OCI-LY7 (cell line): ENCODE measurements at regions not wholly inside any gene's neighbourhood (a gene's known extent, or its start where the extent isn't known, plus 50 kb on each side); places are given as distances from the start of the nearest gene placed in this dataset.

Experiments used
- BruUV-seq: library from RNA; stranded (reverse); fragments of 400-500 nt; replicated peaks from 2 replicates; lab custom pipeline; 2021; lab: Mats Ljungman, UMichigan
- CTCF ChIA-PET: fragments of 300-600 bp; sonication (Branson Sonifier 250); formaldehyde crosslinking; loops from one replicate; lab custom pipeline; 2022; ENCODE audit warnings: antibody characterized with exemption; ENCODE audit not compliant: unreplicated experiment; lab: Charles Lee
- POLR2A ChIA-PET: fragments of 300-600 bp; sonication (Branson Sonifier 250); formaldehyde crosslinking; loops from one replicate; lab custom pipeline; 2022; ENCODE audit warnings: antibody characterized with exemption; lab: Charles Lee
- DNase-seq: peaks from one replicate; pipeline ENCODE4 v3.0.0-alpha.2; 2015; ENCODE audit warnings: low spot score
- H2AFZ ChIP-seq: fragments of 200-600 bp; sonication (generic), shearing (Covaris generic); 2 replicates; pipeline ENCODE4 v1.6.1; 2014; ENCODE audit warnings: mild to moderate bottlenecking, antibody characterized with exemption, low read length, moderate library complexity
- H3K27ac ChIP-seq: fragments of 200-600 bp; sonication (generic); 2 replicates; pipeline ENCODE4 v1.5.1; 2014; ENCODE audit warnings: mixed run types, low read depth, mild to moderate bottlenecking, moderate library complexity, low read length, inconsistent platforms; ENCODE audit not compliant: poor library complexity, severe bottlenecking
- H3K36me3 ChIP-seq: fragments of 200-600 bp; sonication (generic); 2 replicates; pipeline ENCODE4 v1.6.1; 2014; ENCODE audit warnings: mild to moderate bottlenecking, antibody characterized with exemption, low read length, moderate library complexity, mixed read lengths; ENCODE audit not compliant: insufficient read depth
- H3K4me1 ChIP-seq: fragments of 200-600 bp; sonication (generic); 2 replicates; pipeline ENCODE4 v1.5.1; 2014; ENCODE audit warnings: mild to moderate bottlenecking, low read length; ENCODE audit not compliant: insufficient read depth, poor library complexity, severe bottlenecking
- H3K4me2 ChIP-seq: fragments of 200-600 bp; sonication (generic); 2 replicates; pipeline ENCODE4 v1.6.1; 2014; ENCODE audit warnings: mild to moderate bottlenecking, low read length
- H3K4me3 ChIP-seq: fragments of 200-600 bp; sonication (generic); 2 replicates; pipeline ENCODE4 v1.5.1; 2014; ENCODE audit warnings: mild to moderate bottlenecking, low read depth, low read length; ENCODE audit not compliant: poor library complexity, severe bottlenecking
- H3K79me2 ChIP-seq: fragments of 200-600 bp; sonication (generic); 2 replicates; pipeline ENCODE4 v1.6.1; 2016; ENCODE audit warnings: low read depth, mild to moderate bottlenecking, low read length, moderate library complexity, mixed read lengths; ENCODE audit not compliant: insufficient read depth
- H3K9me2 ChIP-seq: fragments of 200-600 bp; sonication (generic); 2 replicates; pipeline ENCODE4 v1.6.1; 2016; ENCODE audit warnings: mild to moderate bottlenecking, low read length, mixed read lengths; ENCODE audit not compliant: insufficient read depth
- H3K9me3 ChIP-seq: fragments of 200-600 bp; sonication (generic); 2 replicates; pipeline ENCODE4 v1.6.1; 2014; ENCODE audit warnings: mild to moderate bottlenecking, mixed run types, low read length, mixed read lengths
- H4K20me1 ChIP-seq: fragments of 200-600 bp; sonication (generic); 2 replicates; pipeline ENCODE4 v1.6.1; 2014; ENCODE audit warnings: mild to moderate bottlenecking, antibody characterized with exemption, low read length, moderate library complexity, mixed read lengths; ENCODE audit not compliant: insufficient read depth
- EZH2phosphoT487 ChIP-seq: fragments of 200-600 bp; sonication (generic); IDR thresholded peaks from 2 replicates; pipeline ENCODE4 v1.6.1; 2018; ENCODE audit warnings: low read depth, borderline replicate concordance, mild to moderate bottlenecking, mixed run types, antibody characterized with exemption, low read length, moderate library complexity, mixed read lengths
- intact Hi-C: fragments of 100-400 bp; cut with micrococcal nuclease; formaldehyde crosslinking; loops from one replicate; pipeline ENCODE4 v1.10.0; 2022; ENCODE audit not compliant: unreplicated experiment
- TF ChIP-seq, protein P1 (sequence below): fragments of 200-600 bp; sonication (generic); conservative IDR thresholded peaks from 2 replicates; pipeline ENCODE4 v1.5.1; 2014; ENCODE audit warnings: mild to moderate bottlenecking, antibody characterized with exemption, low read length, moderate library complexity, mixed read lengths

DNA sequence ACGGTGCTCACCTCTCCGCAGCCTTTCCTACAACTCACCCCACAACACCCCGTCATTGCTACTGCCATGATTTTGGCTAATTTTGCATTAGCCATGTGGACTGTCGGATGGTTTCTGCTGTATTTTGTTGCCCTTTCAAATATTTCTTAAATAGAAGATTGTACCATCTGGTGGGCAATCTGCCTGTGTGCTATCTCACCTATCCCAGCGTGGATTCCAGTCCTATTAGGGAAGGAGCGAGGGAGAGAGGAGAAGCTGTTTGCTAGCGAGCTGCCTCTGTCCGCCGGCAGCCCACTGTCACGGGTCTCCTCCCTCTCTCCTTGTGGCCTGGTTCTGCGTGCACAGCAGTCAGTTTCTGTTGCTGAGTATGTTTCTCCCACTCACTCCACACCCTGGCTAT is 336.2 kb downstream of the TXNL1 start:
- intact Hi-C loops = no loop called here
- BruUV-seq = no TSS peak
- Histone ChIP-seq H3K9me3 (no peaks in the 10 kb centered on the region), H3K27ac (no peak overlapping the region), H3K4me2 (no peak overlapping the region), H3K4me3 (no peak overlapping the region), H3K79me2 (no peaks in the 10 kb centered on the region), H3K4me1 (no peaks in the 10 kb centered on the region), H2AFZ (no peak overlapping the region), H3K36me3 (no peaks in the 10 kb centered on the region), H3K9me2 (no peaks in the 10 kb centered on the region), H4K20me1 (no peaks in the 10 kb centered on the region)
- DNase-seq = no peak
- ChIA-PET CTCF (no interaction called here), POLR2A (interaction anchor here (0.6 kb wide), 1 partner anchor 25 kb away, joined by 3 read pairs; no protein-coding TSS in a partner anchor)
- no peak for TF ChIP-seq EZH2phosphoT487
- TF ChIP-seq, protein P1, sequence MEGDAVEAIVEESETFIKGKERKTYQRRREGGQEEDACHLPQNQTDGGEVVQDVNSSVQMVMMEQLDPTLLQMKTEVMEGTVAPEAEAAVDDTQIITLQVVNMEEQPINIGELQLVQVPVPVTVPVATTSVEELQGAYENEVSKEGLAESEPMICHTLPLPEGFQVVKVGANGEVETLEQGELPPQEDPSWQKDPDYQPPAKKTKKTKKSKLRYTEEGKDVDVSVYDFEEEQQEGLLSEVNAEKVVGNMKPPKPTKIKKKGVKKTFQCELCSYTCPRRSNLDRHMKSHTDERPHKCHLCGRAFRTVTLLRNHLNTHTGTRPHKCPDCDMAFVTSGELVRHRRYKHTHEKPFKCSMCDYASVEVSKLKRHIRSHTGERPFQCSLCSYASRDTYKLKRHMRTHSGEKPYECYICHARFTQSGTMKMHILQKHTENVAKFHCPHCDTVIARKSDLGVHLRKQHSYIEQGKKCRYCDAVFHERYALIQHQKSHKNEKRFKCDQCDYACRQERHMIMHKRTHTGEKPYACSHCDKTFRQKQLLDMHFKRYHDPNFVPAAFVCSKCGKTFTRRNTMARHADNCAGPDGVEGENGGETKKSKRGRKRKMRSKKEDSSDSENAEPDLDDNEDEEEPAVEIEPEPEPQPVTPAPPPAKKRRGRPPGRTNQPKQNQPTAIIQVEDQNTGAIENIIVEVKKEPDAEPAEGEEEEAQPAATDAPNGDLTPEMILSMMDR = no peak

DNA sequence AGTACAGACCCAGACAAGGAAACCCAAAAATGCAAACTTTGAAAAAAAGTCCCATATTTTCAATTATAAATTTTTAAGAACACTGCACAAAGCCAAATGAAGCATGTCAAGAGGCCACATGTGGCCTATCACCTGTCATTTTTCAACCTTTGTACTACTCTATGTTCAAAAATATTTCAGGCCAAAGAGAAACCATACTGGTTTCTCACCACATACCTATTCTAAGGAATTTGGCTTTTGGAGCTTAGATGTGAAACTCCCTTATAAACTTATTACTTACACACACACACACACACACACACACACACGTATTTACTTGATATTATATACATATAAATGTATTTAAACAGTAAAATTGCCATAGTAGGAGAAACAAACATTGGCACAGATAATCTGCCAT is 338.7 kb downstream of the TXNL1 start:
- Histone ChIP-seq H3K4me1 (peaks cover 4% of the 10 kb centered on the region), H3K9me3 (no peaks in the 10 kb centered on the region), H3K4me2 (no peak overlapping the region), H3K4me3 (no peak overlapping the region), H3K9me2 (no peaks in the 10 kb centered on the region), H3K36me3 (no peaks in the 10 kb centered on the region), H4K20me1 (no peaks in the 10 kb centered on the region), H3K27ac (no peak overlapping the region), H3K79me2 (no peaks in the 10 kb centered on the region), H2AFZ (no peak overlapping the region)
- TF ChIP-seq, protein P1 = no peak
- TF ChIP-seq EZH2phosphoT487 = no peak
- no TSS peak for BruUV-seq
- ChIA-PET POLR2A (interaction anchor here (0.7 kb wide), 1 partner anchor 742 kb away, joined by 3 read pairs; no protein-coding TSS in a partner anchor), CTCF (no interaction called here)
- intact Hi-C loops = no loop called here
- DNase-seq = no peak

DNA sequence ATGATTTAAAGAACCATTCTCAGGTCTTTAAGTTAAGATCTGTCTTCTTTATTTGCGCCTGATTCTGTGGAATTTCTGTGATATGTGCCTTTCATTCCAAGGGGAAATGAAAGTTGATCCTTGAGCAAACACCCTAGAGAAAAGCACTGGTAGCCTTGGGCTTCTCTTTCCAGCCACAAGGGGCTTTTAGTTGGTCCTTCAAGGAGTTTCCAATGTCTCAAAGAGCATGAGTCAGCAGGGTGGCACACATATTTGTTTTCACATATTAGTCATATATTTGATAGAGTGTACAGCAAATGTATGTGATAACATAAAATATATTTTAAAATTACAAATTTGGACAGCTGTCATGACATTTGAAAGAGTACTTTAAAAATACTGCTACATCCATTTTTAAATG is 339.5 kb downstream of the TXNL1 start:
- no peaks in the 10 kb centered on the region for H3K36me3 ChIP-seq
- BruUV-seq = no TSS peak
- H3K27ac ChIP-seq = no peak overlapping the region
- no peaks in the 10 kb centered on the region for H3K9me3 ChIP-seq
- no peaks in the 10 kb centered on the region for H4K20me1 ChIP-seq
- intact Hi-C loops = no loop called here
- ChIA-PET CTCF (no interaction called here), POLR2A (no interaction called here)
- H2AFZ ChIP-seq = no peak overlapping the region
- H3K4me1 ChIP-seq = peaks cover 7% of the 10 kb centered on the region
- no peaks in the 10 kb centered on the region for H3K79me2 ChIP-seq
- TF ChIP-seq EZH2phosphoT487 = no peak
- TF ChIP-seq, protein P1 = no peak
- no peak for DNase-seq
- H3K4me3 ChIP-seq = no peak overlapping the region
- H3K9me2 ChIP-seq = no peaks in the 10 kb centered on the region
- H3K4me2 ChIP-seq = no peak overlapping the region
